ENCODE measurements at regions not wholly inside any gene's neighbourhood (a gene's known extent, or its start where the extent isn't known, plus 50 kb on each side); places are given as distances from the start of the nearest gene placed in this dataset.

- TF ChIP-seq ATF3 (IDR thresholded peaks at IDR 0.05) (no peak), HNF4A (conservative IDR thresholded peaks at IDR 0.05) (no peak), ZBTB33 (IDR thresholded peaks at IDR 0.05) (no peak), MAX (IDR thresholded peaks at IDR 0.05) (no peak), HNF4G (IDR thresholded peaks at IDR 0.05) (no peak), SP1 (IDR thresholded peaks at IDR 0.05) (no peak), CTCF (IDR thresholded peaks at IDR 0.05; ENCODE audit: low read depth, low read length, missing input control) (no peak), RAD21 (IDR thresholded peaks at IDR 0.05) (no peak), GABPA (IDR thresholded peaks at IDR 0.05 in 1 of 2, conservative IDR thresholded peaks at IDR 0.05 in 1 of 2) (no peak), FOXA1 (IDR thresholded peaks at IDR 0.05) (no peak), JUND (IDR thresholded peaks at IDR 0.05) (no peak)
Measured at GRCh38 chr1:29655145-29655544, 418.8 kb downstream of the PTPRU start.
